GM21576 (cell line): ENCODE measurements at regions not wholly inside any gene's neighbourhood (a gene's known extent, or its start where the extent isn't known, plus 50 kb on each side); places are given as distances from the start of the nearest gene placed in this dataset.
A peak's percentile ranks its signal among the peaks of the same experiment; 100 is the strongest.
"Not testable (repeated sequence)": the region's sequence is repeated elsewhere in the genome, so short reads cannot be mapped to it uniquely, and the experiment has no call there.

Experiments used
- ATAC-seq: cut with Tn5 transposase; IDR thresholded peaks from one replicate; pipeline ENCODE4 v1.9.1; 2021; ENCODE audit warnings: mild to moderate bottlenecking, moderate library complexity; ENCODE audit not compliant: unreplicated experiment

DNA sequence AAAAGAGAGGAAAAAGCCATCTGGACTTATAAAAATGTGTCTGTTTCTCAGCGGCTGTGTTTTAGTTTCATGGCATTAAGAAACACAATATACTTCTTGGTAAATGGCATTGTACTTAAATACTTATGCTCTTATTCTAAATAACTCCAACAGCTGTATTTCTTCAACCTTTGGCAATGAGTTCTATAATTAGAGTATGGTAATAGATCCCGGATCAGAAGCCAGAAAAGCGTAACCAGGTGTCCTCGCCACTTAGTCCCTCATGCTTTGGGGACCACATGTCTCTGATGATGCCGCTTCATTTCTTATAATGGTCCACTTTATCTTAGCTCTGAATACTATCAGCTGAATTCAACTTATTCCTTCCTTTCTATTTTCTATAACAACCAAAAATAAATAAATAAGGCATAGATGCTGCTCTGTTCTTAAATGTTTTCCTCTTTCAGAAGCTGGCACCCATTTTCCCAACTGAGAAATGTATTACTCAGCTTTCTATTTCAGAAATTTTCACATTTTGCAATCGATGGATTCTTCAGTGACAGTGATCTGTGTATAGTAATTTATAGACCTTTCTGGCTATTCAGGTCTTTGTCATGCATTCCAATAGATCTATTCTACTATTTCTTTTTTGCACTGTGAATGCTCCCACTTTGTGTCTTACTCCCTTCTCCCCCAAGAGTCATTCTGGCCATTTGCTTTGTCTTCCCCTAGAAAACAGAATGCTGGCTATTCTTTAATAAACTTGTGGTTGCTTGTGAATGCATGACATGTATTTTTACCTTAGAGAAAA lies 87.6 kb upstream of the KBTBD8 start:
- no peak for ATAC-seq

GRCh38 chr3:66912306-66912705 lies 85.8 kb upstream of the KBTBD8 start:
- ATAC-seq: no peak

- no peak for ATAC-seq
Observed at GRCh38 chr3:66922058-66922457, 76.0 kb upstream of the KBTBD8 start.

GRCh38 chr3:66923969-66924368 lies 74.1 kb upstream of the KBTBD8 start:
- ATAC-seq: no peak

DNA sequence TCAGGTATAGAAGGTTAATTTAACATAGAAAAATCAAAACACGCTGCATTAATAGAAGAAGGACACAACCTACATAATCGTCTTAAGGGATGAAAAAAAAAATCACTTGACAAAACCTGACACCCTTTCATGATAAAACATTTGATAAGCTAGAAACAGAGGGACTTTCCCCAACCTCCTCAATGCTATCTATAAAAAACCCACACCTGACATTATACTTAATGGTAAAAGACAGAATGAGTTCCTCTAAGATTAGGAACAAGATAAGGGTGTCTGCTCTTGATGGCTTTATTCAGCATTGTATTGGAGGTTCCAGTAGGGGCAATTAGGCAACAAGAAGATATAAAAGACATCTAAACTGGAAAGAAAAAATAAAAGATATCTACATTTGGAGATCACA lies 69.9 kb upstream of the KBTBD8 start:
- ATAC-seq: no peak

- ATAC-seq: no peak
Observed at GRCh38 chr3:66931291-66931690, 66.8 kb upstream of the KBTBD8 start.

GRCh38 chr3:66931699-66932098 lies 66.4 kb upstream of the KBTBD8 start:
- no peak for ATAC-seq

GRCh38 chr3:66933233-66933632 lies 64.9 kb upstream of the KBTBD8 start:
- ATAC-seq: no peak

DNA sequence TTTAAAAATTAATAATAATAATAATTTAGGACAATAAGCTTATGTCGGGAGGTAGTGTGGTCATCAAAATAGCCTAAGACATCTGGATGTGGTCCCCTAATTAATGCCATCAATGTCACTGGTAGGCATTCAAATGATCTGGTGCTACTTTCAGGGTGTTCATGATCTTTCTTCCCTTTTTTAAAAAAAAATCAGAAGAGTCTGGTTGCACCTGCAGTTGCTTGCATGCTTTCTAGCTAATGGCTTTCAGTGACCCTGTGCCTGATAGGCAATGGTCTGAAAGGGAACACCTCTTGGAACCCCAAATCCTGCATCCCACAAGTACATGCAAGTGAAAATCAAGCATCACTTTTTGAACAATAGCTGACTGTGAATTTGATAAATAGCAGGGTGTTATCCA lies 64.1 kb upstream of the KBTBD8 start:
- ATAC-seq: no peak

GRCh38 chr3:66934725-66935124 lies 63.4 kb upstream of the KBTBD8 start:
- no peak for ATAC-seq

- not testable (repeated sequence) for ATAC-seq
Observed at GRCh38 chr3:66937041-66937440, 61.1 kb upstream of the KBTBD8 start.

DNA sequence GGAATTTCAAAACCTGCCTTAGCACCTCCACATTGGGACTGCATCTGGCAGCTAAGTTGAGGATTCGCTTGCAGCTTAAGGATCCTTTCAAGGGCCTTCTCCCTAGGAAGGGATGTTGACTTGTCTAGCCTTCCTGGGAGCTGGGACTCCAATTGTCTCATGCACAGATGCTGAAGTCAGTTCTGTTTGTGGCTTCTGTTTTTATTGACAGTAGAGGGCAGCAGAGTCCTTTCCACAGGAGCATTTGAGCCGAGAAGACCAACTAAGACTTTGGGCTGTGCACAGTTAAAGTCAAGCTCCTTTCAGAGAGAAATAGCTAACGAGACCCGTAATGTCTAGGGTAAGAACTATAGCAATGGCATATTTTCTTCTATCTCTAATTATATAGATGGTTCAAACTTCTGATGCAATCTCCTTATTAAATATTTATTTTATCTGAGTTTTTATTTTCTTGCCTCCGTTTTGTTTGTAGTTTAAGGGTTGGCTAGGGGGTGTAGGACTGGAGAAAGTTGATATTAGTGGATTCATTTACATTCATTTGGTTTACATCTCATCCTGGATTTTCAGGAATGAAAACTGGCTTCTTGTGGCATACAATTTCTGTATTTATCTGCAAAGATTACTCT lies 59.7 kb upstream of the KBTBD8 start:
- peak; percentile 78 for ATAC-seq

GRCh38 chr3:66948041-66948440 lies 50.1 kb upstream of the KBTBD8 start:
- no peak for ATAC-seq
